Small intestine (tissue), 7 donors: ENCODE measurements at regions not wholly inside any gene's neighbourhood (a gene's known extent, or its start where the extent isn't known, plus 50 kb on each side); places are given as distances from the start of the nearest gene placed in this dataset.
"Not testable (repeated sequence)": the region's sequence is repeated elsewhere in the genome, so short reads cannot be mapped to it uniquely, and the experiment has no call there.

ENCODE experiments used
- DNase-seq, 2 donors: peaks; one replicate each; pipeline versions ENCODE4 v3.0.0 to v3.0.0-alpha.2; 2013
- FAIRE-seq: peaks from 2 replicates; lab custom pipeline; 2012; peaks lifted over from hg19 to GRCh38; lab: Jason Lieb, UNC
- H3K27ac ChIP-seq, 3 donors: one replicate each; pipeline ENCODE4 v1.5.1; 2013; ENCODE audit warnings: low read length in 2 of 3, mild to moderate bottlenecking in 2 of 3, control low read depth in 1 of 3, inconsistent platforms in 1 of 3, low read depth in 1 of 3, moderate library complexity in 1 of 3
- H3K27me3 ChIP-seq, 3 donors: one replicate each; pipeline ENCODE4 v1.6.1; 2013; ENCODE audit warnings: low read length in 3 of 3, inconsistent platforms in 1 of 3; ENCODE audit not compliant: control insufficient read depth in 3 of 3, insufficient read depth in 3 of 3
- H3K36me3 ChIP-seq, 3 donors: one replicate each; pipeline ENCODE4 v1.6.1; 2013; ENCODE audit warnings: low read length in 3 of 3, inconsistent platforms in 1 of 3, low read depth in 1 of 3, mild to moderate bottlenecking in 1 of 3, moderate library complexity in 1 of 3; ENCODE audit not compliant: control insufficient read depth in 3 of 3, insufficient read depth in 2 of 3
- H3K4me1 ChIP-seq, 3 donors: one replicate each; pipeline ENCODE4 v1.6.1; 2013; ENCODE audit warnings: low read length in 2 of 3, inconsistent platforms in 1 of 3, low read depth in 1 of 3, mild to moderate bottlenecking in 1 of 3, moderate library complexity in 1 of 3; ENCODE audit not compliant: control insufficient read depth in 3 of 3, insufficient read depth in 2 of 3
- H3K4me3 ChIP-seq, 3 donors: one replicate each; pipeline ENCODE4 v1.5.1; 2013; ENCODE audit warnings: low read length in 3 of 3, control low read depth in 1 of 3, inconsistent platforms in 1 of 3, low read depth in 1 of 3, mild to moderate bottlenecking in 1 of 3, moderate library complexity in 1 of 3
- H3K9me3 ChIP-seq, 2 donors: one replicate each; pipeline ENCODE4 v1.6.1; 2013; ENCODE audit warnings: low read depth in 1 of 2, low read length in 1 of 2; ENCODE audit not compliant: control insufficient read depth in 2 of 2, insufficient read depth in 1 of 2
- WGBS, 3 donors: extraction: QIAGEN DNeasy Blood & Tissue Kit; methylation state at CpG; one replicate each; pipeline ENCODE4 v1.1.7; 2013; 5-methylcytosine and 5-hydroxymethylcytosine counted together
- donor health status: healthy with polysubstance abuse.
- donor health status: control.
- donor health status: control.
- donor health status: Bipolar disorder and iron deficiency.
- donor health status: healthy.

DNA sequence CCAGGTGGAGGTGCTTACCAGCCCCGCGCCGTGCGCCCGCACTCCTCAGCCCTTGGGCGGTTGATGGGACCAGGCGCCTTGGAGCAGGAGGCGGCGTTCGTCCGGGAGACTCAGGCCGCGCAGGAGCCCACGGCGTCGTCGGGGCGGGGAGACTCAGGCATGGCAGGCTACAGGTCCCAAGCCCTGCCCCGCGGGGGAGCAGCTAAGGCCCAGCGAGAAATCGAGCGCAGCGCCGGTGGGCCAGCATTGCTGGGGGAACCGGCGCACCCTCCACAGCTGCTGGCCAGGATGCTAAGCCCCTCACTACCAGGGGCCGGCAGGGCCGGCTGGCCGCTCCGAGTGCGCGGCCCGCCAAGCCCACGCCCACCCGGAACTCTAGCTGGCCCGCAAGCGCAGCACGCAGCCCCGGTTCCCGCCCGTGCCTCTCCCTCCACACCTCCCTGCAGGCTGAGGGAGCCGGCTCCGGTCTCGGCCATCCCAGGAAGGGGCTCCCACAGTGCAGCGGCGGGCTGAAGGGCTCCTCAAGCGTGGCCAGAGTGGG, 1087.5 kb downstream of the GALC start:
- DNase-seq, H3K9me3 ChIP-seq, H3K36me3 ChIP-seq, FAIRE-seq, H3K27me3 ChIP-seq, H3K4me1 ChIP-seq, H3K4me3 ChIP-seq, H3K27ac ChIP-seq: not testable (repeated sequence)
- WGBS, 3 donors, result 94 to 97% (median 95%) methylated on average over 30 to 48 of the region's 48 CpGs

- WGBS, 3 donors, result 70 to 79% (median 77%) methylated on average over 7 of the region's 7 CpGs
- H3K4me3 ChIP-seq, result no peak overlapping the region
- H3K27ac ChIP-seq, result no peak overlapping the region
- FAIRE-seq (no peak), DNase-seq (no peak)
- no peaks in the 10 kb centered on the region for H3K27me3 ChIP-seq
- no peaks in the 10 kb centered on the region for H3K9me3 ChIP-seq
- H3K36me3 ChIP-seq, result no peaks in the 10 kb centered on the region
- H3K4me1 ChIP-seq, result no peaks in the 10 kb centered on the region
These were observed 1090.6 kb downstream of the GALC start for GRCh38 chr14:86902176-86902950.

DNA sequence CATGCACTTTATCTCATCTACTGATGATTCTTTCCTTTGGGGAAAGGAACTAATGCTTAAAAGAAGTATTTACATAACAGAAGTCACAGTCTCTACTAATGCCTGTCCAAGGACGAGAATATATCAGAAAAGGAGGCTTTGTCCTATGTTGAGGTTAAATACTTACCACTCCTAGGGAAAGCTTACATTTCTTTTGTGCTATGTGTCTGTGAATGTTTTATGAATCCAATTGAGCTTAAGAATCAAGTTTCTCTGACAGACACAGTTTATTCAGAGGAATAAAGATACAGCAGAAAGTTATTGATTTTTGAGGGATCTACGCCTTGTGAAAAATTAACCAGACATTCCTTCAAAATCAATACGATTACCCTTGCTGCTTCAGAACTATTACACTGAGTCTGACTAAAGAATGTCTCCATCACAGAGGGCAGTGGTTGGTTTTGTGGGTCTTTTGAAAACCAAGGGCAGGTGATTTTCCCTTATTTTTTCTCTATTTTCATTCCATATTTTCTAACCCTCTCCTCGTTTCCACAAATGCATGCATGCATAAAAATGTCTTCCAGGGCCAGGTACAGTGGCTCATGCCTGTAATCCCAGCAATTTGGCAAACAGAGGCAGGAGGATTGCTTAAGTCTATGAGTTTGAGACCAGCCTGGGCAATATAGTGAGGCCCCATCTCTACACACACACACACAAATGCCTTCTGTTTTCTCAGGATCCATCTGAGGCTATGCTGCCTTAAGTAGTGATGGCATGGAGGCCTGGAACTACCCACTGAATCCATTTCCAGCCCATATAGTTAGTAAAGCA, 1095.1 kb downstream of the GALC start:
- Histone ChIP-seq H3K4me1 (no peaks in the 10 kb centered on the region), H3K27ac (no peak overlapping the region), H3K27me3 (no peaks in the 10 kb centered on the region), H3K4me3 (no peak overlapping the region), H3K36me3 (no peaks in the 10 kb centered on the region), H3K9me3 (no peaks in the 10 kb centered on the region)
- WGBS, 3 donors, result 19 to 61% (median 28%) methylated on average over 4 of the region's 4 CpGs
- no peak for FAIRE-seq
- no peak for DNase-seq

GRCh38 chr14:86897224-86897623, 1095.8 kb downstream of the GALC start:
- H3K4me1 ChIP-seq, result no peaks in the 10 kb centered on the region
- DNase-seq (no peak), FAIRE-seq (no peak)
- H3K4me3 ChIP-seq, result no peak overlapping the region
- no peaks in the 10 kb centered on the region for H3K9me3 ChIP-seq
- no peaks in the 10 kb centered on the region for H3K27me3 ChIP-seq
- no peak overlapping the region for H3K27ac ChIP-seq
- no peaks in the 10 kb centered on the region for H3K36me3 ChIP-seq

DNA sequence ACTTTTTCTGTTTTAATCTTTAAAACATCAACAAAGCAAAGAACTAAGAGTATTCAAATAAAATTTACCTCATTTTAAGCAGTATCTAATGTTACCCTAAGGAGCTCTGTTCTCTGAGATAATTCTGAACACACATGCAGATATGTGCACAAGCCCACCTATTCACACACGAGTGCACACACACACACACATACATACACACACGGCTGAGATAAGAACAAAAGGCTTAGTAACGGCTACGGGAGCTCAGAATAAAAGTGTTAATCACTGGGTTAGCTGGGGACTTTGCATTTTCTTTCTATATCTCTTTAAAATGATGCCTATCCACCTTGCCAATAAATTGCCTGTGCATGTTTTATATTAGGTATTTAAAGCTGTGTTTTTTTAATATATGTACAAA, 1096.3 kb downstream of the GALC start:
- H3K4me3 ChIP-seq, result no peak overlapping the region
- H3K36me3 ChIP-seq, result no peaks in the 10 kb centered on the region
- no peaks in the 10 kb centered on the region for H3K27me3 ChIP-seq
- DNase-seq (no peak), FAIRE-seq (no peak)
- no peak overlapping the region for H3K27ac ChIP-seq
- no peaks in the 10 kb centered on the region for H3K9me3 ChIP-seq
- WGBS, 3 donors, result 25 to 63% (median 38%) methylated on average over 4 of the region's 4 CpGs
- H3K4me1 ChIP-seq, result no peaks in the 10 kb centered on the region

- no peaks in the 10 kb centered on the region for H3K9me3 ChIP-seq
- no peaks in the 10 kb centered on the region for H3K4me1 ChIP-seq
- no peaks in the 10 kb centered on the region for H3K36me3 ChIP-seq
- FAIRE-seq, result no peak
- 11 to 49% (median 35%) methylated on average over 2 of the region's 2 CpGs for WGBS, 3 donors
- DNase-seq, result no peak
- no peaks in the 10 kb centered on the region for H3K27me3 ChIP-seq
- no peak overlapping the region for H3K27ac ChIP-seq
- no peak overlapping the region for H3K4me3 ChIP-seq
These were observed 1100.6 kb downstream of the GALC start for GRCh38 chr14:86892152-86892956.

DNA sequence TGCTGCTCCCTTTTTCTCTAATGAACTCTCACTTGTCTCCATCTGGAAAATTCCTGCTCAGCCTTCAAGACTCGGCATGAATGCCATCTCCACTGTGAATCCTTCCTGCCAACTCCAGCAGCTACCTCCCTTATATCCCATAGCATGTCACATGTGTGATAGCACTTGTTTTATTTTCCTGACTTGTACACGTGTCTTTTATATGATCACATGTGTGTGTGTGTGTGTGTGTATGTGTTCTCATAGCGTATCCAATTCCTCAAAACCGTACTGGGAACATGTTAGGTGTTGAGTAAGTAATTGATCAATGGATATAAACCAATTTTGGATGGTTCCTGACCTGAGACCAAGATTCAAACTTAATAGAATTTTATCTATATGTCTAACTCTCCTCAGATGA, 1107.7 kb downstream of the GALC start:
- DNase-seq (no peak), FAIRE-seq (no peak)
- Histone ChIP-seq H3K4me1 (no peaks in the 10 kb centered on the region), H3K9me3 (no peaks in the 10 kb centered on the region), H3K36me3 (no peaks in the 10 kb centered on the region), H3K27ac (no peak overlapping the region), H3K4me3 (no peak overlapping the region), H3K27me3 (no peaks in the 10 kb centered on the region)
- WGBS, 3 donors, result 79 to 87% (median 84%) methylated on average over 4 of the region's 4 CpGs

- Histone ChIP-seq H3K9me3 (no peaks in the 10 kb centered on the region), H3K36me3 (no peaks in the 10 kb centered on the region), H3K27me3 (no peaks in the 10 kb centered on the region), H3K27ac (no peak overlapping the region), H3K4me1 (no peaks in the 10 kb centered on the region), H3K4me3 (no peak overlapping the region)
- no peak for FAIRE-seq
- DNase-seq, result no peak
These were observed 1108.5 kb downstream of the GALC start for GRCh38 chr14:86884498-86884897.
